ENCODE measurements at regions not wholly inside any gene's neighbourhood (a gene's known extent, or its start where the extent isn't known, plus 50 kb on each side); places are given as distances from the start of the nearest gene placed in this dataset.

- H3K9me3 Mint-ChIP-seq (ENCODE audit: low read depth), result no peaks in the 10 kb centered on the region
- no peak for DNase-seq (ENCODE audit: low spot score, unreplicated experiment)
- H3K4me3 Mint-ChIP-seq (ENCODE audit: low read depth), result no peak overlapping the region
- no peak overlapping the region for H3K27ac Mint-ChIP-seq
- H3K27me3 Mint-ChIP-seq, result peaks cover 6% of the 10 kb centered on the region
- no peaks in the 10 kb centered on the region for H3K36me3 Mint-ChIP-seq (ENCODE audit: insufficient read depth)
- TF ChIP-seq, protein P1, sequence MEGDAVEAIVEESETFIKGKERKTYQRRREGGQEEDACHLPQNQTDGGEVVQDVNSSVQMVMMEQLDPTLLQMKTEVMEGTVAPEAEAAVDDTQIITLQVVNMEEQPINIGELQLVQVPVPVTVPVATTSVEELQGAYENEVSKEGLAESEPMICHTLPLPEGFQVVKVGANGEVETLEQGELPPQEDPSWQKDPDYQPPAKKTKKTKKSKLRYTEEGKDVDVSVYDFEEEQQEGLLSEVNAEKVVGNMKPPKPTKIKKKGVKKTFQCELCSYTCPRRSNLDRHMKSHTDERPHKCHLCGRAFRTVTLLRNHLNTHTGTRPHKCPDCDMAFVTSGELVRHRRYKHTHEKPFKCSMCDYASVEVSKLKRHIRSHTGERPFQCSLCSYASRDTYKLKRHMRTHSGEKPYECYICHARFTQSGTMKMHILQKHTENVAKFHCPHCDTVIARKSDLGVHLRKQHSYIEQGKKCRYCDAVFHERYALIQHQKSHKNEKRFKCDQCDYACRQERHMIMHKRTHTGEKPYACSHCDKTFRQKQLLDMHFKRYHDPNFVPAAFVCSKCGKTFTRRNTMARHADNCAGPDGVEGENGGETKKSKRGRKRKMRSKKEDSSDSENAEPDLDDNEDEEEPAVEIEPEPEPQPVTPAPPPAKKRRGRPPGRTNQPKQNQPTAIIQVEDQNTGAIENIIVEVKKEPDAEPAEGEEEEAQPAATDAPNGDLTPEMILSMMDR (IDR thresholded peaks at IDR 0.05; ENCODE audit: unreplicated experiment), result no peak
- H3K4me1 Mint-ChIP-seq (ENCODE audit: low read depth), result peaks cover 2% of the 10 kb centered on the region
Measured at GRCh38 chr18:68301441-68301840, 413.5 kb downstream of the TMX3 start.

DNA sequence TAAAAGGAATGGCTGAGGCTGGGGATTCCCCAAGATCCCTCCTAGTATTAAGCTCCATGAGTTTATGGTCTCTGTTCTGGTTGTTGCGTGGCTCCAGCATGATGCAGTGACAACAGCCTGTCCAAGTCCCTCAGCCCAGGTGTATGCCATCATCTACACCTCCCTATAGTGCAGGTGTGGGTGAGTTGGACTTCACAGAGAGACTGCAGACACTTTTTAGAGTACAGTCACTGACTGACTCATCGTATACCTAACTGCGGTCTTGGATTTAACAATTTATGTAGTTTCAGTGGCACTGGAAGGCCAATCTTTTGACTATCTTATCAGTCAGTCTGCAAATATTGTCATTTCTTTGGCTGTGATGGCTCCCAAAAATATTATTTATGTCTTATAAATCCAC is 415.0 kb downstream of the TMX3 start:
- peaks cover 2% of the 10 kb centered on the region for H3K4me1 Mint-ChIP-seq (ENCODE audit: low read depth)
- no peaks in the 10 kb centered on the region for H3K36me3 Mint-ChIP-seq (ENCODE audit: insufficient read depth)
- no peak for DNase-seq (ENCODE audit: low spot score, unreplicated experiment)
- no peak overlapping the region for H3K27ac Mint-ChIP-seq
- H3K9me3 Mint-ChIP-seq (ENCODE audit: low read depth), result no peaks in the 10 kb centered on the region
- H3K27me3 Mint-ChIP-seq, result peaks cover 6% of the 10 kb centered on the region
- TF ChIP-seq, protein P1 (IDR thresholded peaks at IDR 0.05; ENCODE audit: unreplicated experiment), result no peak
- no peak overlapping the region for H3K4me3 Mint-ChIP-seq (ENCODE audit: low read depth)

GRCh38 chr18:68298330-68298729 is 416.6 kb downstream of the TMX3 start:
- Mint-ChIP-seq H3K36me3 (ENCODE audit: insufficient read depth) (no peaks in the 10 kb centered on the region), H3K27me3 (peaks cover 6% of the 10 kb centered on the region), H3K4me1 (ENCODE audit: low read depth) (peaks cover 2% of the 10 kb centered on the region), H3K4me3 (ENCODE audit: low read depth) (no peak overlapping the region), H3K27ac (no peak overlapping the region), H3K9me3 (ENCODE audit: low read depth) (peaks cover 3% of the 10 kb centered on the region)
- no peak for DNase-seq (ENCODE audit: low spot score, unreplicated experiment)
- TF ChIP-seq, protein P1 (IDR thresholded peaks at IDR 0.05; ENCODE audit: unreplicated experiment), result no peak

- H3K4me1 Mint-ChIP-seq (ENCODE audit: low read depth), result peaks cover 4% of the 10 kb centered on the region
- TF ChIP-seq, protein P1 (IDR thresholded peaks at IDR 0.05; ENCODE audit: unreplicated experiment), result no peak
- H3K27me3 Mint-ChIP-seq, result no peaks in the 10 kb centered on the region
- no peaks in the 10 kb centered on the region for H3K36me3 Mint-ChIP-seq (ENCODE audit: insufficient read depth)
- H3K4me3 Mint-ChIP-seq (ENCODE audit: low read depth), result no peak overlapping the region
- no peak overlapping the region for H3K27ac Mint-ChIP-seq
- peaks cover 3% of the 10 kb centered on the region for H3K9me3 Mint-ChIP-seq (ENCODE audit: low read depth)
- no peak for DNase-seq (ENCODE audit: low spot score, unreplicated experiment)
Measured at GRCh38 chr18:68288408-68288807, 426.5 kb downstream of the TMX3 start.

DNA sequence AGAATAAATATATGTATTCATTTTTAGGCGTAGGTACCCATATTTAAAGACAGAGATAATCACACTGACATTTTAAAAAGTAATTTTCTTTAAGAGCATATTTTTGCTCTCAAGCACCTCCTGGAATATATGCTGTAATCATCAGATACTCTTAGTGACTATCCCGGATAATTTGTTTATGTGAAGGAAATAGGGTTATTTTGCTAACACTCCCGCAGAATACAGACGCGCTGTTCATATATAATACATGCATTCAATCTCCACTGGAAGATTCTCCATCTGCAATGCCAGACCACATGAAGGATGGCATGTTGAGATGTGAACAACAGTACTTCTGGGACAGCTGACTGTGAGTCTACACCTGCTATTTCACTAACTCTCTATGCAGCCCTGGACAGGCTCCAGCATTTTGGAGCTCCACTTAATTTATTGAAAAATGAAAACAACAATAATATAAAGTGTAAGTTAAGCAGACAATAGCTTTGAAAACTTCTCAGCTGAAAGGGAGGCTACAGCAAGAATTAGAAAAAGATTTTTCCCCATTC is 430.6 kb downstream of the TMX3 start:
- Mint-ChIP-seq H3K4me1 (ENCODE audit: low read depth) (peaks cover 4% of the 10 kb centered on the region), H3K4me3 (ENCODE audit: low read depth) (no peak overlapping the region), H3K27ac (no peak overlapping the region), H3K27me3 (no peaks in the 10 kb centered on the region), H3K9me3 (ENCODE audit: low read depth) (no peaks in the 10 kb centered on the region), H3K36me3 (ENCODE audit: insufficient read depth) (no peaks in the 10 kb centered on the region)
- no peak for DNase-seq (ENCODE audit: low spot score, unreplicated experiment)
- TF ChIP-seq, protein P1 (IDR thresholded peaks at IDR 0.05; ENCODE audit: unreplicated experiment), result no peak

Measured in progenitor cell of endocrine pancreas (in vitro differentiated cells).